ENCODE measurements at regions not wholly inside any gene's neighbourhood (a gene's known extent, or its start where the extent isn't known, plus 50 kb on each side); places are given as distances from the start of the nearest gene placed in this dataset.

GRCh38 chr5:56601641-56602071 is 213.7 kb upstream of the MAP3K1 start:
- H3K27me3 ChIP-seq (ENCODE audit: control insufficient read depth, insufficient read depth, low read length), result no peaks in the 10 kb centered on the region
- no peak for TF ChIP-seq CTCF (IDR thresholded peaks at IDR 0.05; ENCODE audit: insufficient read depth, low read length, poor library complexity, severe bottlenecking)
- H3K4me3 ChIP-seq (ENCODE audit: low read depth, low read length), result no peak overlapping the region
- no peak for DNase-seq (ENCODE audit: low read depth)
- H3K36me3 ChIP-seq (ENCODE audit: control insufficient read depth, insufficient read depth, low read length), result no peaks in the 10 kb centered on the region

- no peak for DNase-seq (ENCODE audit: low read depth)
These were observed 216.4 kb upstream of the MAP3K1 start for GRCh38 chr5:56598941-56599340.

GRCh38 chr5:56596155-56596554 is 219.2 kb upstream of the MAP3K1 start:
- Histone ChIP-seq H3K36me3 (ENCODE audit: control insufficient read depth, insufficient read depth, low read length) (no peaks in the 10 kb centered on the region), H3K4me3 (ENCODE audit: low read depth, low read length) (no peak overlapping the region), H3K27me3 (ENCODE audit: control insufficient read depth, insufficient read depth, low read length) (no peaks in the 10 kb centered on the region)
- DNase-seq (ENCODE audit: low read depth), result no peak
- no peak for TF ChIP-seq CTCF (IDR thresholded peaks at IDR 0.05; ENCODE audit: insufficient read depth, low read length, poor library complexity, severe bottlenecking)

More at GRCh38 chr5:56598941-56599340, 216.4 kb upstream of the MAP3K1 start:
- Histone ChIP-seq H3K4me3 (ENCODE audit: low read depth, low read length) (no peak overlapping the region), H3K36me3 (ENCODE audit: control insufficient read depth, insufficient read depth, low read length) (no peaks in the 10 kb centered on the region), H3K27me3 (ENCODE audit: control insufficient read depth, insufficient read depth, low read length) (no peaks in the 10 kb centered on the region)
- no peak for TF ChIP-seq CTCF (IDR thresholded peaks at IDR 0.05; ENCODE audit: insufficient read depth, low read length, poor library complexity, severe bottlenecking)

GRCh38 chr5:56595566-56595965 is 219.8 kb upstream of the MAP3K1 start:
- no peak for DNase-seq (ENCODE audit: low read depth)

GRCh38 chr5:56594792-56595191 is 220.6 kb upstream of the MAP3K1 start:
- H3K27me3 ChIP-seq (ENCODE audit: control insufficient read depth, insufficient read depth, low read length), result no peaks in the 10 kb centered on the region
- H3K36me3 ChIP-seq (ENCODE audit: control insufficient read depth, insufficient read depth, low read length), result no peaks in the 10 kb centered on the region
- DNase-seq (ENCODE audit: low read depth), result no peak
- no peak overlapping the region for H3K4me3 ChIP-seq (ENCODE audit: low read depth, low read length)
- no peak for TF ChIP-seq CTCF (IDR thresholded peaks at IDR 0.05; ENCODE audit: insufficient read depth, low read length, poor library complexity, severe bottlenecking)

More at GRCh38 chr5:56595566-56595965, 219.8 kb upstream of the MAP3K1 start:
- Histone ChIP-seq H3K27me3 (ENCODE audit: control insufficient read depth, insufficient read depth, low read length) (no peaks in the 10 kb centered on the region), H3K4me3 (ENCODE audit: low read depth, low read length) (no peak overlapping the region), H3K36me3 (ENCODE audit: control insufficient read depth, insufficient read depth, low read length) (no peaks in the 10 kb centered on the region)
- TF ChIP-seq CTCF (IDR thresholded peaks at IDR 0.05; ENCODE audit: insufficient read depth, low read length, poor library complexity, severe bottlenecking), result no peak

- Histone ChIP-seq H3K36me3 (ENCODE audit: control insufficient read depth, insufficient read depth, low read length) (no peaks in the 10 kb centered on the region), H3K4me3 (ENCODE audit: low read depth, low read length) (no peak overlapping the region), H3K27me3 (ENCODE audit: control insufficient read depth, insufficient read depth, low read length) (peaks cover 2% of the 10 kb centered on the region)
- DNase-seq (ENCODE audit: low read depth), result no peak
- TF ChIP-seq CTCF (IDR thresholded peaks at IDR 0.05; ENCODE audit: insufficient read depth, low read length, poor library complexity, severe bottlenecking), result no peak
These were observed 224.3 kb upstream of the MAP3K1 start for GRCh38 chr5:56591081-56591480.
